HG03280 (cell line): ENCODE measurements at regions not wholly inside any gene's neighbourhood (a gene's known extent, or its start where the extent isn't known, plus 50 kb on each side); places are given as distances from the start of the nearest gene placed in this dataset.
"Not testable (repeated sequence)": the region's sequence is repeated elsewhere in the genome, so short reads cannot be mapped to it uniquely, and the experiment has no call there.

Experiments used
- ATAC-seq: cut with Tn5 transposase; IDR thresholded peaks from one replicate; pipeline ENCODE4 v1.9.1; 2021; ENCODE audit warnings: mild to moderate bottlenecking, moderate library complexity; ENCODE audit not compliant: unreplicated experiment

GRCh38 chr5:104903941-104904340, 1341.4 kb upstream of the NUDT12 start:
- ATAC-seq: no peak

GRCh38 chr5:104891596-104891995, 1329.0 kb upstream of the NUDT12 start:
- no peak for ATAC-seq

GRCh38 chr5:104890767-104891166, 1328.2 kb upstream of the NUDT12 start:
- ATAC-seq: no peak

- no peak for ATAC-seq
These were observed 1296.8 kb upstream of the NUDT12 start for GRCh38 chr5:104859437-104859836.

- ATAC-seq: not testable (repeated sequence)
These were observed 1289.5 kb upstream of the NUDT12 start for GRCh38 chr5:104852099-104852498.

GRCh38 chr5:104845541-104845940, 1283.0 kb upstream of the NUDT12 start:
- ATAC-seq: no peak

- ATAC-seq: no peak
These were observed 1281.2 kb upstream of the NUDT12 start for GRCh38 chr5:104843822-104844221.

GRCh38 chr5:104840284-104840683, 1277.7 kb upstream of the NUDT12 start:
- no peak for ATAC-seq

- not testable (repeated sequence) for ATAC-seq
These were observed 1268.9 kb upstream of the NUDT12 start for GRCh38 chr5:104831515-104831914.

- ATAC-seq: no peak
These were observed 1259.0 kb upstream of the NUDT12 start for GRCh38 chr5:104821606-104822005.

- no peak for ATAC-seq
These were observed 1254.5 kb upstream of the NUDT12 start for GRCh38 chr5:104817127-104817526.

GRCh38 chr5:104815212-104815611, 1252.6 kb upstream of the NUDT12 start:
- no peak for ATAC-seq

- ATAC-seq: no peak
These were observed 1238.0 kb upstream of the NUDT12 start for GRCh38 chr5:104800440-104801048.

- no peak for ATAC-seq
These were observed 1231.1 kb upstream of the NUDT12 start for GRCh38 chr5:104793755-104794080.

- no peak for ATAC-seq
These were observed 1230.6 kb upstream of the NUDT12 start for GRCh38 chr5:104793031-104793754.

- no peak for ATAC-seq
These were observed 1226.8 kb upstream of the NUDT12 start for GRCh38 chr5:104789366-104789765.

GRCh38 chr5:104785097-104785496, 1222.5 kb upstream of the NUDT12 start:
- ATAC-seq: no peak

GRCh38 chr5:104774372-104774771, 1211.8 kb upstream of the NUDT12 start:
- no peak for ATAC-seq

- ATAC-seq: no peak
These were observed 1201.6 kb upstream of the NUDT12 start for GRCh38 chr5:104764197-104764596.

GRCh38 chr5:104763216-104763615, 1200.6 kb upstream of the NUDT12 start:
- ATAC-seq: no peak

- ATAC-seq: no peak
These were observed 1195.3 kb upstream of the NUDT12 start for GRCh38 chr5:104757915-104758314.

- no peak for ATAC-seq
These were observed 1193.2 kb upstream of the NUDT12 start for GRCh38 chr5:104755806-104756205.
